LNCAP (cell line): ENCODE measurements at regions not wholly inside any gene's neighbourhood (a gene's known extent, or its start where the extent isn't known, plus 50 kb on each side); places are given as distances from the start of the nearest gene placed in this dataset.

Experiments used
- TF ChIP-seq, protein P1 (sequence below): fragments of 450-650 bp; IDR thresholded peaks from 2 replicates; pipeline ENCODE4 v1.5.1; 2017; ENCODE audit warnings: mild to moderate bottlenecking

DNA sequence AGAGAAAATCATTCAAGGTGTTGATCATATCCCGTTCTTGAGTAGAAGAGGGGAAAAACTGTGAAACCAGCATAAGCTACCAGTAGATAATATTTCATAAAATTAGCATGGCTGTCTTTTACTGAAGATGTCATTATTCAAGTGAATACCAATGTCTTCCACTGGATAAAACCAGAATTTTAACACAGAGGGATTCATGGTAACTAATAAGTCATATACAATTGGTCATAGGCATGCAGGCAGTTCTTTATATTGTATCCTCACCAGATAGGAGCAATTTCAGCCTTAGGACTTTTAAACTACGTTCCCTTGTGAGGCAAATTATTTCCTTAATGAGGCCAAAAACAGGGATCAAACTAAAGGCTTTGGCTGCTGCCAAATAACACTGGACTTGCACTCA lies 202.3 kb upstream of the PITRM1 start:
- TF ChIP-seq, protein P1, sequence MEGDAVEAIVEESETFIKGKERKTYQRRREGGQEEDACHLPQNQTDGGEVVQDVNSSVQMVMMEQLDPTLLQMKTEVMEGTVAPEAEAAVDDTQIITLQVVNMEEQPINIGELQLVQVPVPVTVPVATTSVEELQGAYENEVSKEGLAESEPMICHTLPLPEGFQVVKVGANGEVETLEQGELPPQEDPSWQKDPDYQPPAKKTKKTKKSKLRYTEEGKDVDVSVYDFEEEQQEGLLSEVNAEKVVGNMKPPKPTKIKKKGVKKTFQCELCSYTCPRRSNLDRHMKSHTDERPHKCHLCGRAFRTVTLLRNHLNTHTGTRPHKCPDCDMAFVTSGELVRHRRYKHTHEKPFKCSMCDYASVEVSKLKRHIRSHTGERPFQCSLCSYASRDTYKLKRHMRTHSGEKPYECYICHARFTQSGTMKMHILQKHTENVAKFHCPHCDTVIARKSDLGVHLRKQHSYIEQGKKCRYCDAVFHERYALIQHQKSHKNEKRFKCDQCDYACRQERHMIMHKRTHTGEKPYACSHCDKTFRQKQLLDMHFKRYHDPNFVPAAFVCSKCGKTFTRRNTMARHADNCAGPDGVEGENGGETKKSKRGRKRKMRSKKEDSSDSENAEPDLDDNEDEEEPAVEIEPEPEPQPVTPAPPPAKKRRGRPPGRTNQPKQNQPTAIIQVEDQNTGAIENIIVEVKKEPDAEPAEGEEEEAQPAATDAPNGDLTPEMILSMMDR = no peak

DNA sequence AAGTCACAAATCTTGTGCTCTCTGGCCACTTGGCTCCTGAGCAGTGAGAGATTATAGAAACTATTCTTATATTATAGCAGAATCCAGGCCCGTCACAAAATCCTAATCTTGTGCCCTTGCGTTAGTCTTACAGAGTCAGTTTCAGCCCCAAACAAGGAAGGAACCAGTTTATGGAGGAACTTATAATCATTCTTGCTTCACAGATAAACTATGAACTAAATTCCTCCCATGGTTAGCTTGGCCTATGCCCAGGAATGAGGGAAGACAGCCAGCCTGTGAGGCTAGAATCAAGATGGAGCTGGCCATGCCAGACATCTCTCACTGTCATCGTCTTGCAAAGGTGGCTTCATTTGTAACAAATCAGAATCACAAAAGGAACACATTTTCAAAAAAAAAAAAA lies 199.7 kb upstream of the PITRM1 start:
- TF ChIP-seq, protein P1 = no peak

DNA sequence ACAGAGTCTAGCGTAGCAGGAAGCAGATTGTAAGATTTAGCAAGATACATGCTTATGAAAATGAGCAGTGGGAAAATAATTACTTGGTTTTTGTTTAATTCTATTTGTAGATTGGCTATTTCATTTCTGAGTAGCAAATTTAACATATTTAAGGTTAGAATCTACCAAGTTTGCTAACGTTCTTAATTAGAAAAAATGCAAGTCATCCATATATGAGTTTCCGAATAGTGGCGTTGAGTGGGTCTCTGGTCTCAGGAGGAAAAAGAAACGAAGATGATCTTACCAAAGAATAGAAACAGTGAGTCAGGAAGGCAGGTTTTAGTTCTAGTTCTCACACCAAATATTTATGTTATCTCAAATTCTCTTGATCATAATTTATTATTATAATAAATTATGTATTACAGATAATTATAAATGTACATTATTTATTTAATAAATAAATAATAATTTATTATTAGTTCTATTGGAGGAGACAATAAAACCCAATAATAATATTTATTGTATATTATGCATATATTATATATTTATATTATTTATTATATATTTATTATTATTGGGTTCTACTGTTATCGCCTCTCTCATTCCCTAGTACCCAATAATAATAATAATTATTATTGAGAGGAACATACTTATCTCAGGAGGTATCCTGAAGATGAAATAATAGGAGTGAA lies 194.3 kb upstream of the PITRM1 start:
- TF ChIP-seq, protein P1 = no peak

DNA sequence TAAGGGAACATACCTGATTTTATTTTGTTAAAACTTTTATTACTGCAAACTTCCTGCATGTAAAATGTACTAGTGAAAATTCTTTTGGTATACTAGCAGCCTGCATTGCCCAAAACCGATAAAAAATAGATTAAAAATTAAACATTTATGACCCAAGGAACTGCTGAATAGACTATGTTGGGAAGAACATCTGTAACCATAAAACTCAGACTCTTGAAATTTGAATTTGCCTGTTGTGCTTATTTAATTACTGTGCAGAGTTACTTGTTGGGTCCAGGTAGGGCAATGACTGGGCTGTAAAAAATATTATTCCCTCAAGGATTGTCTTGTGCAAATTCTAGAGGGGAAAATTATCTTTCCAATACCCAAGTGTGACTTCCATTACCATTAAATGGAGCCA lies 193.5 kb upstream of the PITRM1 start:
- TF ChIP-seq, protein P1 = no peak

DNA sequence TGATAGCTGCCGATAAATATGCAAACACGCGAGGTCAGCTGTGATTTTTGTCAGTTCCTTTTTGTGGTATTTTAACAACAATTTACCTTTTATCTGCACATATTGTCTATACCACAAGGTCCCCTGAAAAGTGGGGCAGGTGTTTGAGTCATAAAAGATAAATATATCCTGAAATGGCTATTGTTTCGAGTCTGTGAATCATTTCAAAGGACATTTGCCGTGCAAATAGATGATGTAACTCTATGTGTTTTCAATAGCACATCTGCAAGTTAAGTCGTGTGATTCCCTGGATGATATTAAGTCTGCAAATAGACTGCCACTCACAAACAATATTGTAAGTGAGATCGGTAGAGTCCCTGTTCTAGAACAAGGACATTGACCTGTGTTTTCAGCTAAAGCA lies 193.0 kb upstream of the PITRM1 start:
- TF ChIP-seq, protein P1 = no peak

DNA sequence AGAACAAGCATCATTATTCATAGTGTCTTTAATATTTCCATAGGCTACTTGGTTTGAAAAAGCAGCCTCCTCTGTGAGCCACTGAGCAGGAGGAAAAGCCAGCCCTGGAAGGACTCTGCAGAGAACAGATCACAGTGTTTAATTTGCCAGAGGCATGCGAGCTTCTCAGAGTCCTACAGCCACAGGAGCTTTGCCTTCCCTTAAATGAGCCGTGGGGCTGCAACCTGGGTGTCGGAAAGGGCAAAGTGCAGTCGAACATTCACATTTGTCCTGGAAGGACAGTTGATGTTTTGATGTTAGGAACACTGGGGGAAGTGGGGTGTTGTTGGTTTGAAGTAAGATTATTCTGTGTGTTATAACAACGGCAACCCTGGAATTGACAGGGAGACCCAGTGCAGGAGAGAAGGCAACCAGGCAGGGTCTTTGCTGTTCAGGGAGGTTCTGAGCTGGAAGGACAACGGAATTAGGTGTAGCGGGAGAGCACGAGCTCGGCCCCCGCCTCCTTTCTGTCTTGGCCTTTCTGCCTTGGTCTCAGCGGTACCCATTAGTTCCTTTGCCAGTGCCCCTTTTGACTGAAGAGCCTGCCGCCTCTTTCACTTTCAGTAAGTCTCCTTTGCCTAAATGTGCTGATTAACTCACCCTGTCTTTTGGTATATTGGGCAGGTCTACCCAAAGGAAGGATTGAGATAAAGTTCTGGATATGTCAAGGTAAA lies 192.3 kb upstream of the PITRM1 start:
- TF ChIP-seq, protein P1 = no peak

GRCh38 chr10:3363311-3364045 lies 190.9 kb upstream of the PITRM1 start:
- TF ChIP-seq, protein P1 = no peak
